ENCODE measurements at regions not wholly inside any gene's neighbourhood (a gene's known extent, or its start where the extent isn't known, plus 50 kb on each side); places are given as distances from the start of the nearest gene placed in this dataset.

DNA sequence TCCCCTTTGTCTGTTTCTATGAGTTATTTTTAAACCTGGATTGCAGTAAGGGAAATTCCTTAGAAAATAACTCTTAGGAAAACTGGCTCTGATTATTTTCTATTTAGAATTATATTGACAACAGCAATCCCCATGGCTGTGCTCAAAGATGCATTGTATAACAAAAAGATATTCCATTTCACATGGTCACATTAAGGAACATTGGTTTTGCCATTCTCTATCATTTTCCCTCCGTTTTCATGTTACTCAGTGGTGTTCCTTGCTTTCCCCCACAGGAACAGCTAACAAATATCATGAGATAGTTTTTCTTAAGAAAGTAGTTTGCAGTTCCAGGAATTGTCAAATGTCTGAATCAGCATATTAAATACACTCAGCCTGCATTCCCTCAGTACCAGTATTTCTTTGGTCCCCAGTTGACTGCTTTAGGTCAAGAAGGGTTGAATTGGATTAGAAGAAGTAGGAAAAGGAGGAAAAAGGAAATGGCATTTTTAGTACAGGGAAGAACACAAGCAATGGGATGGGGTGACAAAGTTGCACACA lies 436.7 kb downstream of the TNS3 start:
- no peak for DNase-seq

DNA sequence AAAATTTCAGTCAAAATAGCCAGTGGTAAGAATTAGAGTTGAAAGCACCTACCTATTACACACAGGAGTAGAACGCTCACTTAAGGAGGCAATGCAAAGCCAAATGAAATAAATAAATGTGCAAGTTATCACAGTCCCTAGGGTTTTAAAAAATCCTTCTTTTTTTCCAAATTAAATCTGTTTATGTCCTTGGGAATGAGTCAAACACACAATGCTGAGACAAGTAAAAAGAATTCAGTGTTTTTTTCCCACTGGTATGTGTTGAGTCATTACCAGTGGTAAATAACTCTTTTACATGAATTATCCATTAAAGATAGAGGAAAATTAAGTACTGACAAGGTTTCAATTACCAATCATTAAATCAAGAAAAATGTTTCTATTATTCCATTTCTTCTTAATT lies 438.6 kb downstream of the TNS3 start:
- DNase-seq, result no peak

DNA sequence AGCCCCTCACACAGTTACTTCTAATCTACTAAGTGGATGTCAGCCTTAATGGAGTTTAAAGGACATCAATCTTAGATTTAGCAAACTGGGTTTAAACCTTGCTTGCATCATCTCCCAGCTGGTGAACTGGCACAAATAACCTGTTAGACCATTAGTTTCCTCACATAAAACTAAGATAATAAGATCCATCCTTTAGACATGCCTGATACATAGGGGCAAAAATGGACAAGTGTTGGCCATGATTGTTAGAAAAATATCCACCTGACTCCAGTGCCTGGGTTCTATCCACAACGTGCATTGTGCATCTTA lies 439.1 kb downstream of the TNS3 start:
- DNase-seq, result no peak

DNA sequence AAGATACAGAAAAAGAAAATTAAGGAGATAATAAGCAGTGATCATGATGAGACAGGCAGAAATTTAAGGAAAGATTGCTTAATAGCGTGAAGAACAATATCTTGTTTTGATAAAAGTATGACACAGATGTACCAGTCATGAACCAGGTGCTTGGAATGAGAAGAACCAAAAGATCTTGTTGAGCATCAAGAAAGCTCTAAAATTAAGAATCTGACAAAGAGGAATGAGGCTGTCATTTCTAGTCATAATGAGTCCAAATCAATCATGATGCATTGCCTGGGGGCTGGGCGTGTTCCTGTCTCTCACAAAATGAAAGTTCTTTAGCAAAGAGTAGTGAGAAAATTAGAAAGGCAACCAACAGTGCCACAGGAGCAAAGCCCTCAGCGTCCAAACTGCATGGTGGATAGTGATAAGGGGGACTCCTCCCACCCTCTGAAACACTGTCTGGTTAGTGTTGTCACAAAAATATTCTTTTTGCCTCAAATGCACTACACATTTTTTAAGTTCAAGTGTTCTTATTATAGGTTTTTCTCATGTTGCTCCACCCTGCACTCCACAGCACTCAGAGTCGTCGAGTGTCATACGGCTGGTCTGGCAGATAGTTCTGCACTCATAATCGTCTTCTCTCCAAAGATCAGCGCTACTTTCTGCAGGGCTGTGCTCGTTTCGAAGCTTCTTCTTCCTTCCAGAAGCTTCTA lies 439.6 kb downstream of the TNS3 start:
- DNase-seq, result no peak

DNA sequence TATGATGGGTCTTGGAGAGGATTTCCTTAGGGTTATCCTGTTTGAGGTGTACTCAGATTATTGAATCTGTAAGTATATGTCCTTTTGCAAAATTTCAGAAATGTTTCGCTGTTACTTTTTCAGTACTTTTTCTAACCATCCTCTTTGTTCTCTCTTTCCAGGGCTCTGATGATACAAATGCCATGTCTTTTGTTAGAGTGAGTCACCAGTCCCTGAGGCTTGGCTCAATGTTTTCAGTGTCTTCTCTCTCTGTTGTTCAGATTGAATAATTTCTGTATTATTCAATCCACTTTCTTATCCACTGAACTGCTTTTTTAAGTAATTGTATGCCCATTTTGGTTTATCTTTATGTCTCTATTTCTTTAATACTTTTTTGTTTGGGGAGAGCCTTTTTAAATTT lies 449.4 kb downstream of the TNS3 start:
- no peak for DNase-seq

DNA sequence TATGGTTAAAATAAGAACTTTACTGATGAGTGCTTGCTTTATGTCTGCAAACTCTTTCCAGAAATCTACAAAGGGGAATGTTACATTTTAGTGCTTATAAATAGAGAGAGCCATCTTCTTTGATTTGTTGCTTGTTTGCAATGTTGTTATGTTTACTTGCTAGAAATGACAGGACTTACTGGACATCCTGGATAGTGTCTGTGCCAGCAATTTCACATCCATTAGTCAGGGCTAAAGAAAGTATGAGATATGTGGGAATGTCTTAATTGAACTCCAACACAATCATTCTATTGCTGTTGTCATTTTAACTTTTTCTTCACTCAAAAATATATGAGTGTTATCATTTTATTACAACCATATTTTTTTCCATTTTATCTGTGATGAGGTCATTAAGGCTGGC lies 453.2 kb downstream of the TNS3 start:
- DNase-seq, result no peak

DNA sequence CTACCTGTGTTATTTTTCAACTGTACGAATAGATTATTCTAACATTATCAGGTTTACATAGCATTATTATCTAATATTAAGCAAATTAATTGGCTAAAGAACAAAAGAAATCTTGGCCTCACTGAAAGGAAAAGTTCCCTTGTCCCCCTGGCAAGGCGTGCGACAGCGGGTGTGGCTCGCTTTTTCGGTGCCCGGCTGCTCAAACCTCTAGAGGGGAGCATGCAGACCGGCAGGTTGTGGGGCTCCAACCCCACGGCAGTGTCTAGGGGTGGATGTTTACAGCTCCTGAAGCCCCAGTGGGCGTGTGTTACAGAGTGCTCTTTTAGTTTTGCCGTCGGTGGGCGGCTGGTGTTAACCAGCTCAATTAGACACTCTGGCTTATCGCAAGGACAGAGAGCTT lies 456.4 kb downstream of the TNS3 start:
- DNase-seq, result no peak

DNA sequence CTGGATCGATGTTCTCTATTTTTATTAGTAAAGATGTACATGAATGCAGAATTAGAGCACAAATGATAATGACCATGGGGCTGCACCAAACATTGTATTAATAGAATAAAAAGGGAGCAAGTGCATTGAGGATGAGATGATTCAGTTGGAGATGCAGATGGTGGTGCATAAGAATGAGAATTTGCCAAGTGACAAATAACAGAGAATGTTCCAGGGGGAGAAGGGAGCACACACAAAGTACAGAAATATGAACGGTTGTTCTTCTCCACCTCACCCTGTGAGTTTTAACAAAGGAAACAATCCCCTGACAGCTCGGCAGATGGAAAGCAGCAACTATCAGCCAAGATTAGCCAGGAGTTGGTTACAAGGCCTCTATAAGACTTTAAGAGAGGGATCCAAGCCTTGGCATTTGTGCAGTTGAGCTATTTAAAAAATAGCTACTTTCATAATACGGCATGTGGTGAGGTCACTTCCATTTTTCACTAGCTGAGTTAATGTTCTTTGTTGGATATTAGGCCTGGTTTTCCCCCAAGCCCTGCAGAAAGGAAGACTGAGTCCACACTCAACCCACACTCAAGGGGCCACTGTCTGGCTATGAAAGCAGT lies 462.5 kb downstream of the TNS3 start:
- no peak for DNase-seq

DNA sequence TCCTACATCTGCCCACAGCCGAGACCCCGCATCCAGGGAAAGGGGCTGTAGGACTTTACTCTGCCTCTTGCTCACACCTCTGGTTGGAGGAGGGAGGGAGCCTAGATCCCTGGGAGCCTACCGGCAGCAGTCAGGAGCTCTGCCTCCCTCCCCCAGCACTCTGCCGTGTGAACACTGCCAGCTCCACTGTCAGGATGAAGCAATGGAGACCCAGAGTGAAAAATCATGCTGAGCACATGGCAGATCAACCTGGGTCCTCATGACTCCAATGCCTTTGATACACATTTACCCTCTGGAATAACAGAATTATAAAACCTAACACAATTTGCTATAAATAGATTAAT lies 477.7 kb downstream of the TNS3 start:
- DNase-seq, result no peak

DNA sequence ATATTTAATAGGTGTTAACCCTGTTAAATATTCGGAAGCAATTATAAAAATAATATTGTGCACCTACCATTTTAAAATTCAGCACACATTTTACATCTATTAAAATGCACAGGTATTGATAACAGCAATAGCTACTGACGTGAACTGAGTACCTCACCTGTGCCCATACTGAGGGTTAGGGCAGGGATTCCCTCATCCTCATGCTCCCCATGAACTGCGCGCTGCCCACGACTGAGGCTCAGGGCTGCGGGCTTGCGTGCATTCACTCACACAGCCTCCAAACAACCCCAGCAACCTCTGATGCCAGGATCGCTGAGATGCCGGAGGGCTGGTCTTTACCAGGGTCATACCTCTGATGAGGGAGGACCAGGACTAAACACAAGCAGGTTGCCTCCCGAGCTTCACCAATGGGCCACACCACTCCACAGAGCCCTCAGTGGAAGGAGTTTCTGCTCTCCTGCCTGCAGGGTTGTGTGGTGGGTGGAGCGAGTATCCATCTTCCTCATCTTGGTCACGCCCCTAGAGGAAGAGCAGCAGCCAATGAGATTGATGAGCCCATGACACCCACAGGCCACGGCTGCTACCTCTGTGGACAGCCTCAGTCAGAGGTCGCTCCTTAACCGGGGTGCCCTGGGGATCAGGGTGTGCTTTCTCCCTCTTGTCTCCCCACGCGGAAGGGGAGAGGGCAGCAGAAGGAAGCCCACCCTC lies 478.3 kb downstream of the TNS3 start:
- DNase-seq, result no peak

DNA sequence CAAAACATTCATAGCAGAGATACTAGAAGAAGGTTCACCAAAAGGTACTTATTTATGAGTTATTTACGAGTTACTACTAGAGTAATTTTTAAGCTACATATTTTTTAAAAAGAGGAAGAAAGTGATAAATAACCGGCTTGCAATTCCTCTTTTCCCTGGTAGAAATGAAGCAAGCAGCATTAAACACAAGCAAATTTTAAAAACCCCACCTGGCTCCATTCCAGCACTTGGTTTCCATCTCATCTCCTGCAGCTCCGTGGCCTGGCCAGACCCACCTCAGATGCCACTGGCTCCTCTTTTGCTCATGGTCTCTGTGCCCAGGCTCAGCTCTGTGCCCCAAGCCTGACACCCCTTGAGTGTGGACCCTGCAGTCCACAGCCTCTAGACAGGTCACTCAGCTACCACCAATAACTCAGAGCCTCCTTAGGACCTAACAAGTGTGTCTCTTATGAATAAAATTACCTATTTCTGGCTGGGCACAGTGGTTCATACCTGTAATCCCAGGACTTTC lies 479.5 kb downstream of the TNS3 start:
- no peak for DNase-seq

DNA sequence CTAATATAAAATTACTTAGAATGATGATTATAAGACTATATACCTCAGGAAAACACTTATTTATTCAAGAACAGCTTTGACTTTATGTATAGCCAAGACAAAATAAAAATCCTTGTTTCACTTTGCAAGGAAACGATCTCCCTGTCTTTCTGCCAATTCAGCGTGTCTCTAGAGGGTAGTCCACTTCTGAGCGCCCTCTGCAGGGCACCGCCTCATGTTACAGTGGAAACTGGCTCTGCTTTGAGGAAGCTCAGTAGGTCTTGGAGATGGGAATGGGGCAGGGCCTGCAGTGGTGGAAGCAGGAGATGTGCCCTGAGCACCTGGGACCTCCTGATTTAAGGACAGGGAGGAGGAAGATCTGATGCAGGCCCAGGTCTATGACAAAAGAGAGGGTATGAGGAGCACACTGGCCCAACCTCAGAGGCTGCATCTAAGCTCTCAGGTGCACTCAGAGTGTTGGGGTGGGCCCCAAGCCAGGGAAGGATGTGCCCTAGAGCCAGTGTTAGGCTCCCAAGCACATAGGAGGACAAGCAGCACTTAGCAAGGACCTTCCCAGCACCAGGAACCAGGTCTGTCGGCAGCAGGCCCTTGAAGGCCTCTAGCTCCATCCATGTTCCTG lies 481.0 kb downstream of the TNS3 start:
- DNase-seq, result no peak

DNA sequence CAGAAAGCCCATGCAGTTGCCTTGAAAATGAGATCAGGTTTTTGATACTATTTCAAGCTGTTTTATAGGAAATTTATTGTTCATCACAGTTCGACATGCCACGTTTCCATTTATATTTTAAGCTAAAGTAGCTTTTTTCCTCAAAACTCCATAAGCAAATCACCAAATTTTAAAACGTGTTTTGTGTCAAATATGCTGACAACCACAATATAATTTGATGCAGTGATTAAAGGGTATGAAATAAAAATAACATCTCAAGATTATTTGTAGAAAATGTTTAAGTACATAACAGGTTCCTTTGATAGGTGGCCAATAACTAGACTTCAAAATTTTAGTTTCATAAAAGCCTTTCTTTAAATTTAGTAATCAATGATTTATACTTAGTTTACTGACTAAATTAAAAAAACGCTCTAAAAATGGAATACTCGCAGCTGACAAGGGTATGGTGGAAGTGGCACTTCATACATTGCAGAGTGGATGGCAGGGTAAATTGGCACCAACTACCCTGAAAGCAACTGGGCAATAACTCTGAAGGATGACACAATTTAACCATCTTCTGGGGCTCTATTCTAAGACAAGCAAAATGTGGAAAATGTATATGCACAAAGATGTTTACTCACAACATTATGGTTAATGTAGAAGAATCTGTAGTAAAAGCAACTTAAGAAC lies 481.6 kb downstream of the TNS3 start:
- no peak for DNase-seq

DNA sequence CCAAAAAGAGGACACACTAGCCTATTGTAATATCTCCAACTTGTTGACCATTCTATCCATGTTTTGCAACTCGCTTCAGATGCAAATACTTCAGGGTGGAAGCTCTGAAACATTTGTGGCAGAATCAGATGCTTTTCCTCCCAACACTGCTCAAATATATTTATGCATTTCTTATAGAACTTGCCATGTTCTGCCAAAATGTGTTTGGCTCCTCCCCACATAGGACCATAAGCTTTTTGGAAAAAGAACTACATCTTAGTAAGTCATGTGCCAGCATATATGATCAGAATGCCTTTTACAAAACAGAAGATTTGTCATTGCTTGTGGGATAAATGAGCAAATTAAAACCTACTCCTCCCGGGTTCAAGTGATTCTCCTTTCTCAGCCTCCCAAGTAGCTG lies 484.5 kb downstream of the TNS3 start:
- no peak for DNase-seq

DNA sequence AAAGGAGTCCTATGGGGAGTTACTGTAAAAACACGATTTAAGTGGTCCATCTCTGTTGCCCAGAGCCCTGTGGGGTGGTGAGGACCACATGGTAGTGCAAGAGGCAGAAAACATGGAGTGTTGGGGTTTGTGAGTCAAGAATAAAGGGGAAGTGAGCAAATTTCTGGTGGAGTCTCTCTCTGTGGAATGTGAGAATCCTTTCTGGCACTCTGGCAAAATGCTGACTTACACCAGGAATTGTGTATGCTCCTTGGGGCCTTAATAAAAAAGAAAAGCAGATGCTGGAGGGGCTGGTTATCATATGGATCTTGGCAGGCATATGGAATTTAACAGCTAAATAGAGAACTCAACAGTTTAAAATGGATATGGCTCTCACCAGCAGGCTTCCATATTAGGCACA lies 486.0 kb downstream of the TNS3 start:
- no peak for DNase-seq

DNA sequence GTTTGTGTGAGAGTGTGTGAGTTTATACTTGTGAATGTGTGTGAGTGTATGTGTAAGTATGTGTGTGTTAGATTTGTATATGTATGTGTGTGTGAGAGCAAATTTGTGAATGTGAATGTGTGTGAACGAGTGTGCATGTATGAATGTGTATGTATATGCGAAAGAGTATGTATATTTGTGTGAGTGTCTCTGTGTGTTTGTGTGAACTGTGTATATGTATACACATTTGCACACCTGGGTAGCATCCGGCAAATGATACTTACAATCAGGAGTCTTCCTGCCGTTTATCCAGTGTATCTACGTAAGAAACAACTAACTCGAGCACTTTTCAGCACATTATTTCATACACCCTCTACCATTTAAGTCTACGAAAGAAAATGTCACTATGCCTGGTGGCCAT lies 487.4 kb downstream of the TNS3 start:
- no peak for DNase-seq

DNA sequence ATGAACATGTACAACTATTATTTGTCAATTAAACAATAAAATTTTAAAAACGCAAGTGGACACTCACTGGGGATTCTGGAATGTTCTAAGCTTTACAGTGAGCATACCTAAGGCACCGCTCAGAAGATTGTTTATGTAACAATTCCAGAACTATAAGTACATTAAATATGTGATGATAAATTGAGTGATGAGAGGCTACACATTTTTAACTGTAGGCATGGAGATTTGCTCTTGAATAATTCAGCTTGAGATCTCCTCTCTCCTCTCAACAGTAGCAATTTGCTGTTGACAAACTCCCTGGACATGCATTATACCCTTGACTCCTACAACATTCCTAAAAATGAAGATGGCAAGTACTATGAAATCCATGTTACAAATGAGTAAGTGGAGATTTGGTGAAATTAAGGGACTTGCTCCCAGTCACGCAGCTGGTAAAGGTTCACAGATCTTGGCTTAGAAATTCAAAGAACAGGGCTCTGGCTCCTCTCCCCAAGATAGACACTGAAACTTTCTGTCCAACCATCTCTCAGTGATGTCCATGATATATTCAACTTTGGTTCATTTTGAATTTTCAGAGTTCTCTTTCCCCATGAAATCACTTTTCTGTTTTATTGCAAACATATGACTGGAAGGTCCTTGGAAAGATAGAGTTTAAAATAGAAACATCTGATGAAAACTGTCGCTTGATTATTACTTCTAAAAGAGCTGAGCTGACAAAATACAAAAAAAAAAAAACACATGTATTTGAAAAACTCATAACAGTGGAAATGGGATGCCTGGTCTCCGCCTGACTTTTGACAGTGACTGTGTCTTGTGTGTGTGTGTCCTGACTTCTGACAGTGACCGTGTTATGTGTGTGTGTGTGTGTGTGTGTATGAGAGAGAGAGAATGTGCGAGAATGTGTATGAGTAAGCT lies 488.3 kb downstream of the TNS3 start:
- DNase-seq, result no peak

DNA sequence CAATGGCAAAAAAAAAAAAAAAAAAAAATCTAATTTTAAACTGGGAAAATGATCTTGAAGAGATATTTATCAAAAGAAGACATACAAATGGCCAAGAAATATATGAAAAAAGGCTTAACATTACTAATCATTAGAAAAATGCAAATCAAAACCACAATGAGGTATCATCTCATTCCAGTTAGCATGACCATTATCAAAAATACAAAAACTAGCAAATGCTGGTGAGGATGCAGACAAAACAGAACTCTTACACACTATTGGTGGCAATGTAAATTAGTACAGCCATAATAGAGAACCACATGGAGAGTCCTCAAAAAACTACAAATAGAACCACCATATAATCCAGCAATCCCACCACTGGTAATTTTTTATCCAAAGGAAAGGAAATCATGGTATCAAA lies 489.6 kb downstream of the TNS3 start:
- DNase-seq, result no peak

DNA sequence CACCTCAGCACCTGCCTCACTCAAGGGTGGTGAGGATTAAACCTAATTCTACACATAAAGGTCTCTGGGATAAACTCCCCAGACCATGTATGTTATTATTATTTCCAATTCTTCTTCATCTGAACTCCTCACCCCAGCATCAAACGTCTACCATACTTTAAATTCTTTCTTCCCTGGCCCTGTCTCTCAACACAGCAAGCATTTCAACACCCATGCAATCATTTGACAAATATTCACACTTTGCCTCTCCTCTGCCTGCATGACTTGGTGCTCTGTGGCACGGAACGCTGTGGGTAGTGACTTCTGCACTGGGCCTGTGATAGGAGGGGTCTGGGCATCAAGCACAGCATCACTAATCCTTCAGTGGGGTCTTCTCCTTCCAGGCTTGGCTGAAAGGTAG lies 490.8 kb downstream of the TNS3 start:
- DNase-seq, result no peak

DNA sequence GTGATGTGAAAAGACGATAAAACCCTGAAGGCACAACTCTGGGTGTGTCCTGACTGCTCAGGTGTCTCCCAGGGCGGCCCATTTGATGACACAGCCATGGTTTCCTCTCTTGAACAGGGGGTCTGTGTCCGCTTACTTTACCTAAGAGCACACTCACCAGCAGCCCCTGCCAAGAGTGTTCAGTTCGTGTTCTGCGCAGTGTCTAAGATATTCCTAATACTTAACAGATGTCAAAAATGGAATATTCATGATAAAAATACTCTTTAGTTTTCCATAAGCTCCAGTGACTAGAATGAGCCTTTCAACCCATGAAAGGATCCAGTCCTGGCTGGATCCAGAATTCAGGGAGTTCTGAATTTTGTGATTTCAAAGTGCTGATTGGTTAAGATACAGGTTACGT lies 492.4 kb downstream of the TNS3 start:
- no peak for DNase-seq

DNA sequence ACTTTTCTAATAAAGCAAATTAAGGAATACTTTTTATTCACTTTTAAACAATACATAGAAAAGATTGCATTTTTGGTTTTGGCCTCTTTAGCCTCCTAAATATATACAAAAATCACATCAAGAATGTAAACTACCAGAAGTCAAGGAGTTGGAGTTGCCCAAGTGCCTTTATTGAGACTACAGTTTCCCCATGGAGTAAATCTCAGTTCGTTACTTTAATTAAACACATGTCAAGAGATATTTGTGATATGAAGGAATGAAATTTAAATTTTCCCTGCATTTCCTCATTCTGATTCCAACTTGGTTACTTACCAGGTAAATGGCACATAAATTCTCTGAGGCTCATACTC lies 492.9 kb downstream of the TNS3 start:
- no peak for DNase-seq

DNA sequence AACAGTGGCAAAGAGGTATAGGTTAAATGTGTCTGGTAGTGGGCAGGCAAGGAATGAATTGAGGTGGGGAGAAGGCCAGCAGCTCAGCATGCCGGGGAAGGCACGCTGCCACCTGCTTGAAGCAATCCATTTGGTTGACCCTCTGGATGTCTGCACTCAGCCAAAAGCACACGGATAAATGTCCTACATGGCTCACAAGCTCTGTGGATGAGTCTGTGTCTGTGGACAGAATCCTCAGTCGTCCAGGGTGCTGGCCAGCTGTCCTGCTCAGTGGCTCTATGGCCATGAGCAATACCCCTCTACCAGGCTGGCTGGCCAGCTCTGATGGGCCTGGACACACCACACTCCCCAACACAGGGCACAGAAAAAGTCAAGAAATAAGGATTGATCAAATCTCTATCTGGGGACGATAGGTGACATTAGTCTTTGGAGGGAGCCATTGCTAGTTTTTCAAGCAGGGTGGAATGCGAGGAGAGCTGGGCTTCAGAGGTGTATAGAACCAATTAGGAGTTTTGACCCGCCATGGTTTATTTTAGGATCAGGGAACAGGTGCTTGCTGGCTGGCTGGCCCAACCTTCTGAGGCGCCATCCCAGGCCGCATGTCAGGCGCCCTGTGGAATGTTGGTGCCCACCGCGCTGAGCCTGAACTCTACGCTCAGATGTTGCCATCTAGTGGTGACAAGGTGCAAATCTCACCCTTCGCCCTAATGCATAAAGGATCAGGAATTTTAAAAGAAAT lies 493.4 kb downstream of the TNS3 start:
- DNase-seq, result peak; percentile 12 to 18
